Uterus (tissue), 3 donors: ENCODE measurements at regions not wholly inside any gene's neighbourhood (a gene's known extent, or its start where the extent isn't known, plus 50 kb on each side); places are given as distances from the start of the nearest gene placed in this dataset.

ENCODE experiments used
- DNase-seq, 2 donors: peaks; one replicate each; pipeline ENCODE4 v3.0.0-alpha.2; 2019 to 2020
- H3K27ac ChIP-seq, 2 donors: fragments of 200-600 bp; sonication (generic); 1 replicate in 1 of 2; 2 replicates in 1 of 2; pipeline ENCODE4 v1.5.1; 2016 to 2018
- H3K27me3 ChIP-seq, 2 donors: fragments of 200-600 bp; sonication (generic); one replicate each; pipeline ENCODE4 v1.5.1; 2018 to 2019; ENCODE audit warnings: control low read depth in 1 of 2
- H3K36me3 ChIP-seq, 2 donors: fragments of 200-600 bp; sonication (generic); one replicate each; pipeline ENCODE4 v1.5.1; 2019; ENCODE audit warnings: control low read depth in 1 of 2
- H3K4me1 ChIP-seq, 2 donors: fragments of 200-600 bp; sonication (generic); one replicate each; pipeline ENCODE4 v1.5.1; 2018 to 2019; ENCODE audit warnings: control low read depth in 1 of 2
- H3K4me3 ChIP-seq, 2 donors: fragments of 200-600 bp; sonication (generic); 1 replicate in 1 of 2; 2 replicates in 1 of 2; pipeline ENCODE4 v1.5.1; 2018 to 2019; ENCODE audit warnings: mild to moderate bottlenecking in 1 of 2
- H3K9me3 ChIP-seq, 2 donors: fragments of 200-600 bp; sonication (generic); one replicate each; pipeline ENCODE4 v1.5.1; 2019; ENCODE audit warnings: control low read depth in 1 of 2
- POLR2A ChIP-seq, 2 donors: fragments of 450-650 bp; IDR thresholded peaks; one replicate each; pipeline ENCODE4 v1.6.1; 2016; ENCODE audit warnings: antibody characterized with exemption in 2 of 2, mild to moderate bottlenecking in 1 of 2, moderate library complexity in 1 of 2
- intact Hi-C: fragments of 100-400 bp; cut with DNase I; formaldehyde crosslinking; loops from one replicate; pipeline ENCODE4 v1.15.1; 2023; ENCODE audit warnings: low total_unique reads
- TF ChIP-seq, protein P1 (sequence below), 4 experiments: fragments of 200-600 bp in 2 of 4; fragments of 450-650 bp in 2 of 4; sonication (generic) in 2 of 4; IDR thresholded peaks; one replicate each; pipeline ENCODE4 v1.5.1; 2016 to 2019; ENCODE audit warnings: antibody characterized with exemption in 4 of 4, mild to moderate bottlenecking in 2 of 4, moderate library complexity in 1 of 4
- donor health status: DM: yes; HTN: yes; CAD: no.

- no peaks in the 10 kb centered on the region for H3K9me3 ChIP-seq
- H3K27me3 ChIP-seq, result no peaks in the 10 kb centered on the region
- no peaks in the 10 kb centered on the region for H3K36me3 ChIP-seq
- H3K4me3 ChIP-seq, result no peak overlapping the region
- DNase-seq, result no peak
- TF ChIP-seq, protein P1, sequence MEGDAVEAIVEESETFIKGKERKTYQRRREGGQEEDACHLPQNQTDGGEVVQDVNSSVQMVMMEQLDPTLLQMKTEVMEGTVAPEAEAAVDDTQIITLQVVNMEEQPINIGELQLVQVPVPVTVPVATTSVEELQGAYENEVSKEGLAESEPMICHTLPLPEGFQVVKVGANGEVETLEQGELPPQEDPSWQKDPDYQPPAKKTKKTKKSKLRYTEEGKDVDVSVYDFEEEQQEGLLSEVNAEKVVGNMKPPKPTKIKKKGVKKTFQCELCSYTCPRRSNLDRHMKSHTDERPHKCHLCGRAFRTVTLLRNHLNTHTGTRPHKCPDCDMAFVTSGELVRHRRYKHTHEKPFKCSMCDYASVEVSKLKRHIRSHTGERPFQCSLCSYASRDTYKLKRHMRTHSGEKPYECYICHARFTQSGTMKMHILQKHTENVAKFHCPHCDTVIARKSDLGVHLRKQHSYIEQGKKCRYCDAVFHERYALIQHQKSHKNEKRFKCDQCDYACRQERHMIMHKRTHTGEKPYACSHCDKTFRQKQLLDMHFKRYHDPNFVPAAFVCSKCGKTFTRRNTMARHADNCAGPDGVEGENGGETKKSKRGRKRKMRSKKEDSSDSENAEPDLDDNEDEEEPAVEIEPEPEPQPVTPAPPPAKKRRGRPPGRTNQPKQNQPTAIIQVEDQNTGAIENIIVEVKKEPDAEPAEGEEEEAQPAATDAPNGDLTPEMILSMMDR (IDR thresholded peaks at IDR 0.05), result no peak
- TF ChIP-seq POLR2A (IDR thresholded peaks at IDR 0.05), result no peak
- intact Hi-C loops, result no loop called here
- no peak overlapping the region for H3K27ac ChIP-seq
- H3K4me1 ChIP-seq, result no peaks in the 10 kb centered on the region
These were observed 548.2 kb downstream of the PTPRU start for GRCh38 chr1:29784276-29785136.

DNA sequence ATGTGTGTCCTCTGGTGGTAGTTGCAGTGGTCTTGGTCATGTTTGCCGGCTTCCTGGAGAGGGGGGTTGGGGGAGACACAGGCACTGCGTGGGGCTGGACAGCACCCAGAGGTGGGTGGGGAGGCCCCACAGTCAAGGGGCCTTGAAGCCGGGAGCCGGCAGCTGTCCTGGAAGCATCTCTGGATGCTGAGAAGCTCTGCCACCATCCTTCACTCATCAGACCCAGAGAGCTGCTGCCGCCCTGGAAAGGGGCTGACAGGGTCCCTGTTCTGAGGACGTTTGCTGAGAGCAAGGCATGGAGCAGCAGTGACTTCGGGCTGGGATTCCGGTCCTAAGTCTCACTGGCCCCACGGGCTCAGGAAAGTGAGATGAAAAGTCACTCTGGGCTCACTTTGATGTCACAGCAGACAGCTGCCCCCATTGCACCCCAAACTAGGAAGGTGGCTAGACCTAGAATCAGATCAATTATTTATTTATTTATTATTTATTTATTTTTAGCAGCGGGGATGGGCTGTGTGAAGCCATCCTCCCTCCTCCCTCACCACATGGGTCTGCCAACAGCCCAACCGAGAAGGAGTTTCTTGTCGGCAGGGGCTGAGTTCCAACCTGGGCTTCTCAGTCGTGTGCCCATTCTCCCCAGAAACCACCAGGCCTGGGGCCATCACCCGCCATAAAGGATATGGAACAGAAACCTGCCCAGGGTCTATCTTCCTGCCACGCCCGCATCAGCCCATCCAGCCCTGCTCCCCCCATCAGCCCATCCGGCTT lies 547.4 kb downstream of the PTPRU start:
- Histone ChIP-seq H3K27ac (no peak overlapping the region), H3K4me3 (no peak overlapping the region), H3K4me1 (no peaks in the 10 kb centered on the region), H3K36me3 (no peaks in the 10 kb centered on the region), H3K27me3 (no peaks in the 10 kb centered on the region), H3K9me3 (no peaks in the 10 kb centered on the region)
- TF ChIP-seq POLR2A (IDR thresholded peaks at IDR 0.05), result no peak
- TF ChIP-seq, protein P1 (IDR thresholded peaks at IDR 0.05), result no peak
- DNase-seq, result no peak
- intact Hi-C loops, result no loop called here

DNA sequence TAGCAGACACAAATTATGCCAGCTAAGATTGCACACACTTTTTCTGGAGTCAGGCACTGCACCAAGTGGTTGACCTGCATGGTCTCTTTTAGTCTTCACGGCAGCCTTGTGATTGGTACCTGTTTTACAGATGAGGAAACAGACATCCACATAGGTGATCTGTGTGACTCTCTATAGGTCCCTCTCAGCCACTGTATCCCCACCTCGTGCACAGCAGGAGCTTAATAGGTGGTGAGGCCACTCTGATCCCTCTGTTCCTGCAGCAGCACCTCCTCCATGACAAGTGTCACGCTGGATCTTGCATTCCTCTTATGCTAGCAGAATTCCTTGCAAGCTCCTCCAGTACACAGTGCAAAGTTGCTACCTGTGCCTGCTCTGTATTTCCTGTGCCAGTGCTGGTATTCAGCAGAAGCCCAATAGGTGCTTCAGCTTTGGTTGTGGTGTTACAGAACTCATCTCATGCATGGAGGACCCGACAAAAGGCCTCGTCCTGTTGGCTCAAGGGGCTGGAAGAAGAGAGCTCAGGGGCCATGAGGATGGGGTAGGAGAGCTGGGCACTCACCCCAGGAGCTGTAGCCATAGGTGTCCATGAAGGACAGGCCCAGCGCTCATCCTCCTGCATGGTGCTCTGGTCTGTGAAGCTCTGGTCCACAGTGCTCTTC lies 546.7 kb downstream of the PTPRU start:
- no peaks in the 10 kb centered on the region for H3K36me3 ChIP-seq
- H3K27ac ChIP-seq, result no peak overlapping the region
- no peak overlapping the region for H3K4me3 ChIP-seq
- no peak for DNase-seq
- TF ChIP-seq, protein P1 (IDR thresholded peaks at IDR 0.05), result no peak
- no peak for TF ChIP-seq POLR2A (IDR thresholded peaks at IDR 0.05)
- H3K9me3 ChIP-seq, result no peaks in the 10 kb centered on the region
- no peaks in the 10 kb centered on the region for H3K27me3 ChIP-seq
- intact Hi-C loops, result no loop called here
- no peaks in the 10 kb centered on the region for H3K4me1 ChIP-seq

- H3K9me3 ChIP-seq, result no peaks in the 10 kb centered on the region
- no peaks in the 10 kb centered on the region for H3K36me3 ChIP-seq
- no peak overlapping the region for H3K27ac ChIP-seq
- no peaks in the 10 kb centered on the region for H3K4me1 ChIP-seq
- no peak overlapping the region for H3K4me3 ChIP-seq
- DNase-seq, result no peak
- intact Hi-C loops, result no loop called here
- no peaks in the 10 kb centered on the region for H3K27me3 ChIP-seq
- TF ChIP-seq POLR2A (IDR thresholded peaks at IDR 0.05), result no peak
- TF ChIP-seq, protein P1 (IDR thresholded peaks at IDR 0.05), result no peak
These were observed 542.8 kb downstream of the PTPRU start for GRCh38 chr1:29779146-29779545.
